SKM-1 (cell line): ENCODE measurements at regions not wholly inside any gene's neighbourhood (a gene's known extent, or its start where the extent isn't known, plus 50 kb on each side); places are given as distances from the start of the nearest gene placed in this dataset.

Experiments
- DNase-seq: peaks from one replicate; lab custom pipeline; 2025; ENCODE audit not compliant: unreplicated experiment; lab: John Stamatoyannopoulos, UW

DNA sequence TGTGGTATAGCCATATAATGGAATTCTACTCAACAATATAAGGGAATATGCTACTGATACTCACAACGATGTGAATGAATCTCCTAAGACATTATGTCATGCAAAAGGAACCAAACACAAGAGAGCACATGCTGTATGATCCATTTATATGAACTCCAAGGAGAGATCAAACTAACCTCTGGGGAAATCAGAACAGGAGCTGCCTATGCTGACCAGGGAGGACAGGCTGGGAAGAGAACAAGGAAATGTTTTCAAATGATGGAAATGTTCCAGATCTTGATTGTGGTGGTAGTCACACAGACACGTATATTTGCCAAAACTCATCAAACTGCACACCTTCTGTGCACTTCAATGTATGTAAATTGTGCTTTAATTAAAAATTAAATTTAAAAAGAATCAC is 175.3 kb downstream of the BCOR start:
- no peak for DNase-seq

DNA sequence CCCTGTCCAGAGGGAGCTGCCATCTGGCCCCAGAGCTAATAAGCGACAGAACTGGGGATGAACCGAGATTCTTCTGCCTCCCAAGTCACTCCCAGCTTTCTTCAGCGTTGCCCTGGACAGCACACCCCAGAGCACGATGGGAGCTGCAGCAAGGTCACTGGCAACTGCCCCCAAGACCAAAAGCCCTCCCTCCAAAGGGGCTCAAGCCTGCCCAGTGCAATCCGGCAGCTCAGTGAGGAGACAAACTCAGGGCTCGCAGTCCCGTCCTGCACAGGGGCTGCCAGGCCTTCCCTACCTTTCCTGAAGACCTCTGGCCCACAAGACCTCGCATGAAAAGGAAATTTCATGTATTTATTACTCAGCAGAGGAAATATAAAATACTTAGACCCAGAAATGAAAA is 174.8 kb downstream of the BCOR start:
- no peak for DNase-seq

DNA sequence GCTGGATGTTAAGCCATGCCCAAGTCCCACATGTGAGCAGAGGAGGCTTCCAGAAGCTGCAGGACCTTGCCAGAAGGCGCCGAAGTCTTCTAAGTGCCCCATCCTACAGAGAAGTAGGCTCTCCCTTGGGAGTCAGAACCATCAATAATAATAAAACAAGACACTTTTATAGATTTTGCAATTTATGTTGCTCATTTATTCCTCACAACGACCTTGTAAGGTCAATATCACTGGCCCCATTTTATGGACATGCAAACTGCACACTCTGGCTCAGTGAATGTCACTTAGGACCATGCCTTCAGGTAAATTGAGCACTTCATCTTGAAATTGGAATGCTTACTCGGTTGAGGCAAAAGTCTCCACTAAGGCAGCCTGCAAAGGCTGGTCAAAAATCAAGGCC is 170.4 kb downstream of the BCOR start:
- no peak for DNase-seq

DNA sequence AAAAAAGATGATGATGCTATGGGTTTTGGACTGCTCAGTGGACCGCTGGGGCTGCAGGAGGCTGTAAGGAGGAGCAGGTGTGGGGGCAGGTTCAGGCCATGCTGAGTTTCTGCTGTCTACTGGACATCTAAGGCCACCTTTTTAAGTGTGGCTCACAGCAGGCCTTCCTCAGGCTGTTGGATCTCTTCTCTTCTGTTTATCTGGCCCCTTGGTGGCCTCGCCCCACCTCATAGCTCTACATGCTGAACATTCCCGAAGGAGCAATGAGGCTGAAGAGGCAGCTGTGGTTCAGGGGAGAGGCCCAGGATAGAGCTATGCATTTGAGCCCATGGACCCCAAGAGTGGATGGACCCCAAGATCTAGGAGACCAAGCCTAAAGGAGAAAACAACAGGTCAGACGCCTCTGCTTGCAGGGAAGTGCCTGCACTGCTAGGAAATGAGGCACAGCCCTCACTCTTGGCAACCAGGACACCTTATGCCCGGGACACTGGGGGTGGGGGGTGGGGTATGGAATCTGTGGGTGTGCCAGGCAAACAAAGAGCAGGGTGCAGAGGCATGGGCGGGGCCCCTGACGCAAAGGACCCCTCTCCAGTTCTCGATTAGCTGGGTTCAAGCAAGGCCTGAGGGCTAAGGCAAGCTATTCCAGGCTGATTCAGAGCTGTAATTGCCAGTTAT is 168.9 kb downstream of the BCOR start:
- no peak for DNase-seq

- no peak for DNase-seq
Observed at GRCh38 chrX:39929379-39930025, 168.3 kb downstream of the BCOR start.

GRCh38 chrX:39930786-39931528 is 166.8 kb downstream of the BCOR start:
- no peak for DNase-seq

- DNase-seq: no peak
Observed at GRCh38 chrX:39931529-39932282, 166.1 kb downstream of the BCOR start.

- DNase-seq: no peak
Observed at GRCh38 chrX:39935411-39936064, 162.2 kb downstream of the BCOR start.

- DNase-seq: no peak
Observed at GRCh38 chrX:39936886-39937770, 160.6 kb downstream of the BCOR start.

- DNase-seq: no peak
Observed at GRCh38 chrX:39938466-39938865, 159.3 kb downstream of the BCOR start.

GRCh38 chrX:39939678-39940077 is 158.1 kb downstream of the BCOR start:
- DNase-seq: no peak

DNA sequence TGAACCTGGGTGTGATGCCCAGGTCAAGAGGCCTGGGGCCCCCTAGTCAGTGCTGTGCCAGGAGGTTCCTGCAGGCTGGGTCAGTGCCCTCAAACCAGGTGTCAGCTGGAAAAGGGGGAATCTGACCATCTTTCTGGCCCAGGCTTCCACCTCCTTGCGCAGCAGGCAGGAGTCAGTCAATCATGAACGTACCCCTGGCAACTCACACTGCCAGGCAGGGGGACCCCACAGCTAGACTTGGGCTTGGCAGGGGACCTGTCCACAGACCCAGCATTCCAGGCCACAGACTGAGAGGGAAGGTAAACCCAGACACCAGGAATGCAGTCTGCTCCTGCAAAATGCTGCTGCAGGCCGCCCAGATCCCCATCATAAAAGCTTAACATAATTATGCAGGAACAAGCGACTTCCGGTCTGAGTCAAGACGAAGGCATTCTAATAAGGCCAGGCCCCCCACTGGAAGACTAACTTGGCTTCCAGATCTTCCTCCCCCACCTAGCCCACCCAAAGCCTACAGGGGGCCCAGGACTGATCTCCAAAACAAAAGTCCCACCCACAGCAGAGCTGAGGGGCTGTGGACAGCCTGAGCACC is 156.3 kb downstream of the BCOR start:
- DNase-seq: no peak

DNA sequence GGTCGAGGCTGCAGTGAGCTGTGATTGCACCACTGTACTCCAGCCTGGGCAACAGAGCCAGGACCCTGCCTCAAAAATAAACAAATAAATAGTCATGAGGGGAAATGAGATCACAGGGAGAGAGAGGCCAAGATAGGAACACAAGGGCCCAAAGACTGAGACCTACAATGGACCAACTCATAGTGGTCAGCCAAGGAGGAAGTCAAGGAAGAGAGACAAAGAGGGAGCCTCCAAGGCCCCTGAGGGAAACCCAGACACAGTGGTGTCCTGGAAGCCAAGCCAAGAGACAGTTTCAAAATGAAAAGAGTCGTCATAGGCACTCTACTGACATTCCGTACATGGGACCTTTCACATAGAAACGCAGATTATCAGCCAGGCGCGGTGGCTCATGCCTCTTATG is 153.3 kb downstream of the BCOR start:
- no peak for DNase-seq

- DNase-seq: no peak
Observed at GRCh38 chrX:39945709-39946108, 152.0 kb downstream of the BCOR start.

GRCh38 chrX:39946822-39947221 is 150.9 kb downstream of the BCOR start:
- no peak for DNase-seq

DNA sequence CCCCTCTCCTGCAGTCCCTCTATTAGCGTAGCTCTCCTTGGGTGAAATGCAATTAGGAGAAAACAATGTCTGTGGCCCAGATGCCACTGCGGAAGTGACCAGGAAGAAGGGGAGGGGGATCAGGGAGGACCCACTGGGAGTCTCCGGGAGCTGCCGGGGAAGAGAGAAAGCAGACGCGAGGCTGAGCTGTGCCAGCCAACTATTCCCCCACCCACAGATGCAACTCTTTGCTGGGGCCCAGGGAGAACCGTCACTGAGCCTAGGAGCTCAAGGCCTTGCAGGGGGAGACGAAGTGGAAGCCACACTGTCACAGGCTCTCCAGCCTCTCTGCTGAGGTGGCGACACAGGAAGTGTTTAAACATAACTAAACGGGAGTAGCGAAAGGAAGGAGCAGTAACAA is 149.2 kb downstream of the BCOR start:
- no peak for DNase-seq

DNA sequence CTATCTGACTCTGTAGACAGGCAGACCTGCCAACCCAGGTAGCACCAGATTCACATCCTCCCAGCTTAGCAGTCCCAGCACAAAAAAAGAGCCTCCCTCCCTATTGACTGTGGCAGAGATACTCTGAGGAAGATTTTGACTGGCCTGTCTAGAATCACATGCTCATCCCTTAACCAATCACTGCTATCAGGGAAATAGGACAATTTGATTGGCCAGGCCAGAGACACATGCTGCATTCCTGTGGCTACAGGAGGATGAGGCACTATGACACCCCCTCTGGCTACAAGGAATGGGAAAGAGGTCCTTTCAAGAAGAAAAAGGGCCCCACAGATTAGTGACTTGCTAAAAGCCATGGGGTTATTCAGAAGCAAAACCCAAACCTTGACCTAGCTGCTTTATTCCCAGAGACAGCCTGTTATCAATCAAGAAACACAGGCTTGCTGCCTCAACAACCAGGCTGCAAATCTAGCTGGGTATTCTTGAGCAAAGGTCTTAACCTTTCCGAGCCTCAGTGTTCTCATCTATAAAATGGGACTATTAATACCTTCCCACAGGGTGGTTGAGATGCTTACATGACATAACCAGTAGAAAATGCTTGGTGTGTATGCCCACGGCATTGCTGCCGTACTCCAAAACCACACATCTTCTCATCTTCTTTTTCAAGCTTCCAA is 147.6 kb downstream of the BCOR start:
- no peak for DNase-seq

DNA sequence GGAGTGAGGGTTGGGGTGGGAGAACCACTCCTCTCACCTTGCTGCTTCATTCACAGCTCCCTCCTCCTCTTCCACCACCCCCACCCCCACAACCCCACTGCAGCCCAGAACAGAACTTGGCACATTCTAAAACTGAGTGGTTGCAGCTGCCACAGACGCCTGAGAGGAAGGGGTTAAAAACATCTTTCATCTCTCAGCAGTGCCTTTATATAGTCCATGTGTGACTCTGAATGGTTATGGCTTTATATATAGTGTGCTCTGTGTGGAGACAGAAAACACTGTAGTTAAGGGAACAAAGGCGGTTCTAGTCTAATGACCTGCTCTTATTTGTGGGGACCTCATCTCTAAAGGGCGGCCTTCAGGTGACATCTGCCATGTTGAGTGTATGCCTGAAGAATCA is 144.8 kb downstream of the BCOR start:
- DNase-seq: no peak

DNA sequence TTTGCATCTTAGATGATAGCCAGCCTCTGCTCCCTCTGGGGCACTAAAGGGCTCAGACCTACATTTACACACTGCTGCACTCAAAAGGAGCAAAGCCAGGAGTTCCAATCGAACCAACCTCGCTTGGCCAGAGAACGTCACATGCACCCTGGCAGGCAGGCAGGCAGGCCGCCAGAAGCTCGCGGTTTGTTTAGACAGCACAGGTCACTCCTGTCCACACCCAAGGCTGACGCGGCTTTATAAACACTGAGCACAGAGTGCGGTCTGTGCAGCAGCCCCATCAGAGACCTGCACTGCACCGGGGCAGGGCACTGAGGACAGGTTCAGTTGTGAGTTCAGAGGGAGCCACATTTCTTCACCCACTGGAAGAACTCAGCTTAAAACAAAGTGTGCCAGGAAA is 143.9 kb downstream of the BCOR start:
- no peak for DNase-seq
